Lung microvascular endothelial cell (primary cell): ENCODE measurements at regions not wholly inside any gene's neighbourhood (a gene's known extent, or its start where the extent isn't known, plus 50 kb on each side); places are given as distances from the start of the nearest gene placed in this dataset.

Experiments used
- DNase-seq, 2 donors: peaks; one replicate each; pipeline versions ENCODE4 v3.0.0 to v3.0.0-alpha.2; 2010; ENCODE audit warnings: low read depth in 2 of 2

GRCh38 chr6:169854083-169854725, 102.8 kb downstream of the ERMARD start:
- DNase-seq, result no peak

- no peak for DNase-seq
Observed at GRCh38 chr6:169853196-169854082, 102.0 kb downstream of the ERMARD start.

GRCh38 chr6:169852504-169853195, 101.2 kb downstream of the ERMARD start:
- DNase-seq, result peak in 1 of 2 donors; percentile 13

GRCh38 chr6:169851641-169852503, 100.5 kb downstream of the ERMARD start:
- DNase-seq, result peak; percentile 73 to 96

- DNase-seq, result no peak
Observed at GRCh38 chr6:169850746-169851145, 99.3 kb downstream of the ERMARD start.

GRCh38 chr6:169850154-169850553, 98.7 kb downstream of the ERMARD start:
- no peak for DNase-seq

- no peak for DNase-seq
Observed at GRCh38 chr6:169849396-169849795, 98.0 kb downstream of the ERMARD start.

- DNase-seq, result no peak
Observed at GRCh38 chr6:169848946-169849345, 97.5 kb downstream of the ERMARD start.

- DNase-seq, result no peak
Observed at GRCh38 chr6:169847901-169848311, 96.5 kb downstream of the ERMARD start.

GRCh38 chr6:169847141-169847674, 95.8 kb downstream of the ERMARD start:
- no peak for DNase-seq

- no peak for DNase-seq
Observed at GRCh38 chr6:169846286-169847056, 95.0 kb downstream of the ERMARD start.

GRCh38 chr6:169845426-169846285, 94.2 kb downstream of the ERMARD start:
- DNase-seq, result no peak

- no peak for DNase-seq
Observed at GRCh38 chr6:169844946-169845345, 93.5 kb downstream of the ERMARD start.

- no peak for DNase-seq
Observed at GRCh38 chr6:169843991-169844390, 92.6 kb downstream of the ERMARD start.

GRCh38 chr6:169843110-169843509, 91.7 kb downstream of the ERMARD start:
- no peak for DNase-seq

- DNase-seq, result no peak
Observed at GRCh38 chr6:169841907-169842606, 90.6 kb downstream of the ERMARD start.

GRCh38 chr6:169841251-169841650, 89.8 kb downstream of the ERMARD start:
- DNase-seq, result no peak

GRCh38 chr6:169839898-169840631, 88.6 kb downstream of the ERMARD start:
- DNase-seq, result no peak
